NT2/D1 (cell line): ENCODE measurements at regions not wholly inside any gene's neighbourhood (a gene's known extent, or its start where the extent isn't known, plus 50 kb on each side); places are given as distances from the start of the nearest gene placed in this dataset.
"Not testable (repeated sequence)": the region's sequence is repeated elsewhere in the genome, so short reads cannot be mapped to it uniquely, and the experiment has no call there.

ENCODE experiments used
- SUZ12 ChIP-seq: IDR thresholded peaks from 2 replicates; pipeline ENCODE4 v1.6.1; 2011; ENCODE audit not compliant: insufficient read length, insufficient read depth; ENCODE audit errors: extremely low read depth
- YY1 ChIP-seq: IDR thresholded peaks from 2 replicates; pipeline ENCODE4 v1.6.1; 2011; ENCODE audit not compliant: insufficient read length, insufficient read depth
- ZNF274 ChIP-seq: IDR thresholded peaks from 2 replicates; pipeline ENCODE4 v1.6.1; 2011; ENCODE audit warnings: mild to moderate bottlenecking, low read depth, low read length

GRCh38 chr16:80242279-80242678 is 298.5 kb upstream of the DYNLRB2 start:
- TF ChIP-seq SUZ12, YY1, ZNF274: not testable (repeated sequence)
